SK-MEL-5 (cell line): ENCODE measurements at regions not wholly inside any gene's neighbourhood (a gene's known extent, or its start where the extent isn't known, plus 50 kb on each side); places are given as distances from the start of the nearest gene placed in this dataset.

ENCODE experiments used
- small RNA-seq, 2 experiments: library from RNA; depleted of rRNA; stranded (forward); fragments of <200 nt; gene quantifications; one replicate each; pipeline ENCODE3, GENCODE V24; 2014

Small RNA genes in the stretch of these regions (small RNA-seq; reads per million reads assigned to genes)
- gene RNU7-93P, result 0 reads per million in 2 experiments
